Erythroblast (primary cell): ENCODE measurements at regions not wholly inside any gene's neighbourhood (a gene's known extent, or its start where the extent isn't known, plus 50 kb on each side); places are given as distances from the start of the nearest gene placed in this dataset.
"Not testable (repeated sequence)": the region's sequence is repeated elsewhere in the genome, so short reads cannot be mapped to it uniquely, and the experiment has no call there.

Source experiments
- GATA1 ChIP-seq: IDR thresholded peaks from 2 replicates; pipeline ENCODE4 v1.6.1; 2011; ENCODE audit warnings: low read depth, mild to moderate bottlenecking, control low read depth, low read length, moderate library complexity
- POLR2A ChIP-seq: IDR thresholded peaks from 2 replicates; pipeline ENCODE4 v1.6.1; 2011; ENCODE audit warnings: mild to moderate bottlenecking, low read length

- not testable (repeated sequence) for TF ChIP-seq POLR2A, GATA1
Measured at GRCh38 chr14:105624346-105624745, 98.0 kb downstream of the TMEM121 start.
